ENCODE measurements at regions not wholly inside any gene's neighbourhood (a gene's known extent, or its start where the extent isn't known, plus 50 kb on each side); places are given as distances from the start of the nearest gene placed in this dataset.

DNA sequence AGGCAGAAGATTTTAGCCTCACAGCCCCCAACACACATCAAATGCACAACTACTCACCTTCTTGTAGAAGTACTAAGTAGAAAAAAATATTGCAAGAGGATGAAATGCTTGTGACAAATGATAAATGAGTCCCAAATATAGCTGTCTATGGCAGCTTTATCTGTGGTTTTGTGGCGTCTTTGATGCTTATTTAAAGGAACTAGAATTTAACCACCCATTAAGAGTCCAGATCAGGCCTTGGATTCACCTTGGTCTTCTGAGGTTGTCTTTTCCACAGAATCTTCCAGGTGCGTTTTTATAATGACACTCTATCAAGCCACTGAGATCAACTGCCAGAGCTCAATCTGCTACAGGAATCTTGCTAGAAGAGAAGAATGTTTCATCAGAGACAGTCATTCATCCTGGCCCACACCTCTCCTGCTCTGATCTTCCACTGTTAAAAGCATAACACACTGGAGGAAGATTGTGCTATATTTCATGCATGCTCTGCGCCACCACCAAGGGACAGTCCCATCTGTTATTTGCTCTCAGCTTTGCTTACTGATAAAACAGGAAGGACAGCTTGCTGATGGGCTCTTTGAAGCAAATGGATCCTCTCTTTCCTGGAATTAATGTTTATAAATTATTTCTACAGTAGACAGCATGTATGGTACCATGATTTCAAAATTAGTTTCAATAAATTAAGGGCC is 144.1 kb downstream of the SLC7A11 start:
- TF ChIP-seq POLR2AphosphoS5 (IDR thresholded peaks at IDR 0.05) (no peak), POLR2A (IDR thresholded peaks at IDR 0.05) (no peak)
- TF ChIP-seq, protein P1, sequence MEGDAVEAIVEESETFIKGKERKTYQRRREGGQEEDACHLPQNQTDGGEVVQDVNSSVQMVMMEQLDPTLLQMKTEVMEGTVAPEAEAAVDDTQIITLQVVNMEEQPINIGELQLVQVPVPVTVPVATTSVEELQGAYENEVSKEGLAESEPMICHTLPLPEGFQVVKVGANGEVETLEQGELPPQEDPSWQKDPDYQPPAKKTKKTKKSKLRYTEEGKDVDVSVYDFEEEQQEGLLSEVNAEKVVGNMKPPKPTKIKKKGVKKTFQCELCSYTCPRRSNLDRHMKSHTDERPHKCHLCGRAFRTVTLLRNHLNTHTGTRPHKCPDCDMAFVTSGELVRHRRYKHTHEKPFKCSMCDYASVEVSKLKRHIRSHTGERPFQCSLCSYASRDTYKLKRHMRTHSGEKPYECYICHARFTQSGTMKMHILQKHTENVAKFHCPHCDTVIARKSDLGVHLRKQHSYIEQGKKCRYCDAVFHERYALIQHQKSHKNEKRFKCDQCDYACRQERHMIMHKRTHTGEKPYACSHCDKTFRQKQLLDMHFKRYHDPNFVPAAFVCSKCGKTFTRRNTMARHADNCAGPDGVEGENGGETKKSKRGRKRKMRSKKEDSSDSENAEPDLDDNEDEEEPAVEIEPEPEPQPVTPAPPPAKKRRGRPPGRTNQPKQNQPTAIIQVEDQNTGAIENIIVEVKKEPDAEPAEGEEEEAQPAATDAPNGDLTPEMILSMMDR (IDR thresholded peaks at IDR 0.05), result no peak
- no peak overlapping the region for H3K27ac ChIP-seq
- intact Hi-C loops (cut with DNase I), result loop anchor here (10.0 kb wide), 2 partner anchors 87 to 813 kb away; no protein-coding TSS in a partner anchor
- DNase-seq (ENCODE audit: low spot score), result no peak
- H3K27me3 ChIP-seq (replicated peaks; ENCODE audit: insufficient read depth), result no peaks in the 10 kb centered on the region
- no peaks in the 10 kb centered on the region for H3K4me1 ChIP-seq (replicated peaks)
- no peaks in the 10 kb centered on the region for H3K36me3 ChIP-seq
- no peak overlapping the region for H3K4me3 ChIP-seq
- 72% methylated on average over 3 of the region's 3 CpGs for WGBS
- no peaks in the 10 kb centered on the region for H3K9me3 ChIP-seq

- Histone ChIP-seq H3K9me3 (no peaks in the 10 kb centered on the region), H3K27ac (no peak overlapping the region), H3K4me1 (replicated peaks) (no peaks in the 10 kb centered on the region), H3K27me3 (replicated peaks; ENCODE audit: insufficient read depth) (no peaks in the 10 kb centered on the region), H3K4me3 (no peak overlapping the region), H3K36me3 (no peaks in the 10 kb centered on the region)
- WGBS, result 89% methylated on average over 4 of the region's 4 CpGs
- no peak for DNase-seq (ENCODE audit: low spot score)
- TF ChIP-seq POLR2A (IDR thresholded peaks at IDR 0.05) (no peak), POLR2AphosphoS5 (IDR thresholded peaks at IDR 0.05) (no peak)
- TF ChIP-seq, protein P1 (IDR thresholded peaks at IDR 0.05), result no peak
- intact Hi-C loops (cut with DNase I), result loop anchor here (10.0 kb wide), 2 partner anchors 88 to 812 kb away; no protein-coding TSS in a partner anchor
Observed at GRCh38 chr4:138096384-138097062, 145.6 kb downstream of the SLC7A11 start.

- Histone ChIP-seq H3K9me3 (no peaks in the 10 kb centered on the region), H3K4me3 (no peak overlapping the region), H3K27me3 (replicated peaks; ENCODE audit: insufficient read depth) (no peaks in the 10 kb centered on the region), H3K27ac (no peak overlapping the region), H3K36me3 (no peaks in the 10 kb centered on the region), H3K4me1 (replicated peaks) (no peaks in the 10 kb centered on the region)
- WGBS, result 74% methylated on average over 5 of the region's 5 CpGs
- no peak for TF ChIP-seq POLR2AphosphoS5 (IDR thresholded peaks at IDR 0.05)
- TF ChIP-seq, protein P1 (IDR thresholded peaks at IDR 0.05), result no peak
- TF ChIP-seq POLR2A (IDR thresholded peaks at IDR 0.05), result no peak
- no peak for DNase-seq (ENCODE audit: low spot score)
- intact Hi-C loops (cut with DNase I), result loop anchor here (10.0 kb wide), 2 partner anchors 89 to 811 kb away; no protein-coding TSS in a partner anchor
Observed at GRCh38 chr4:138095378-138095777, 146.8 kb downstream of the SLC7A11 start.

DNA sequence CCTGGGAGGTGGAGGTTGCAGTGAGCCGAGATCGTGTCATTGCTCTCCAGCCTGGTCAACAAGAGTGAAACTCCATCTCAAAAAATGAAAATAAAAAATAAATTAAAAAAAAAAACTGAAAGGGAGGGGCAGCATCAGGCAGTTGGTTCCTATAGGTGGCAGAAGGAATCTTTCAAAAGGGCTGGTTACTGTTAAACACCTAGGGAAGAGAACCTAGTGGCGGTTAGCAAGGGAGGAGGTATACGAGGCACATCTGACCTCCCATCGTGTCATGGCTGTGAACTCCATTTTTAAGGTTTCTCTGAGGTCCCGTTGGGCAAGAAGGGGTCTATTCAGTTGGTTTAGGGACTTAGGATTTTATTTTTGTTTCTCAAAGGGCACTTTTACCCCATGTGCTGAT is 150.1 kb downstream of the SLC7A11 start:
- intact Hi-C loops (cut with DNase I), result loop anchor here (5.0 to 10.0 kb wide), 3 partner anchors 93 to 965 kb away; no protein-coding TSS in a partner anchor
- H3K9me3 ChIP-seq, result no peaks in the 10 kb centered on the region
- H3K4me1 ChIP-seq (replicated peaks), result no peaks in the 10 kb centered on the region
- DNase-seq (ENCODE audit: low spot score), result no peak
- no peaks in the 10 kb centered on the region for H3K27me3 ChIP-seq (replicated peaks; ENCODE audit: insufficient read depth)
- H3K4me3 ChIP-seq, result no peak overlapping the region
- no peaks in the 10 kb centered on the region for H3K36me3 ChIP-seq
- 94% methylated on average over 6 of the region's 6 CpGs for WGBS
- no peak overlapping the region for H3K27ac ChIP-seq
- TF ChIP-seq, protein P1 (IDR thresholded peaks at IDR 0.05), result no peak
